ENCODE measurements at regions not wholly inside any gene's neighbourhood (a gene's known extent, or its start where the extent isn't known, plus 50 kb on each side); places are given as distances from the start of the nearest gene placed in this dataset.

DNA sequence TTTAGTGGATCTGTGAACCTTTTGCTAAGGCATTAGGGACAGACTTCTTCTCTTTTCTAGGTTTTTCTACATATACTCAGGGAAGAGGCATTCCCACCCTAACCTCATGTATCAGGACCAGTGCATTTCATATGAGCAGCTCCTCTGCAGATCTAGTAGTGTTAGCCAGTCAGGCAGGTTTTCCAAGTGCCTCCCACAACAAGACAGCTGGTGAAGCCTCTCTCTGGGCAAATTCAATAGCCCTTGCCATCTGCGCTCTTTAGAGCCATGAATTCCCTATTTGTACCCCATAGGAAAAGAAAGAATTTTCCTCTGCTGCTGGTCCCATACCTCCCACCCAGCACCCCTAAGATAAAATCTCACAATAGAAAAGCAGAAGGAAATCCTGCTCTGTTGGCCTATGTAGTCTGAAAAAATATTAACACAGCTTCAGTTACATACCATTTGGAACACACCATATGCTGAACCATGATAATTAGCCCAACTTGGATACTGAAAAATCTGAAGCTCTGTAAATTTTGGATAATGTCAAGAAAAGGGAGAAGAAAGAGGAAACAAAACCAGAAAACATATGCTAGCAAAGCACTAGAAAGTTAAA lies 1354.6 kb upstream of the NRXN1 start:
- Histone ChIP-seq H3K36me3 (replicated peaks; ENCODE audit: insufficient read depth, low read length) (no peaks in the 10 kb centered on the region), H3K79me2 (ENCODE audit: low read length) (no peaks in the 10 kb centered on the region), H3F3A (ENCODE audit: insufficient read depth, low read length) (no peaks in the 10 kb centered on the region), H3K4me3 (ENCODE audit: low read length) (no peak overlapping the region), H3K4me2 (ENCODE audit: low read depth, low read length) (no peak overlapping the region), H3K9me2 (replicated peaks; ENCODE audit: insufficient read depth, low read length) (no peaks in the 10 kb centered on the region), H3K9ac (ENCODE audit: low read length) (no peak overlapping the region), H3K9me3 (replicated peaks; ENCODE audit: insufficient read depth, low read length) (no peaks in the 10 kb centered on the region), H3K27ac (ENCODE audit: low read length) (no peak overlapping the region), H3K4me1 (ENCODE audit: low read length) (no peaks in the 10 kb centered on the region), H3K27me3 (replicated peaks; ENCODE audit: insufficient read depth, low read length) (no peaks in the 10 kb centered on the region), H4K20me1 (ENCODE audit: insufficient read depth, low read length) (no peaks in the 10 kb centered on the region), H2AFZ (ENCODE audit: low read length) (no peak overlapping the region)
- TF ChIP-seq EZH2 (optimal IDR thresholded peaks at IDR 0.05; ENCODE audit: low read depth, low read length), result no peak
- TF ChIP-seq, protein P1, sequence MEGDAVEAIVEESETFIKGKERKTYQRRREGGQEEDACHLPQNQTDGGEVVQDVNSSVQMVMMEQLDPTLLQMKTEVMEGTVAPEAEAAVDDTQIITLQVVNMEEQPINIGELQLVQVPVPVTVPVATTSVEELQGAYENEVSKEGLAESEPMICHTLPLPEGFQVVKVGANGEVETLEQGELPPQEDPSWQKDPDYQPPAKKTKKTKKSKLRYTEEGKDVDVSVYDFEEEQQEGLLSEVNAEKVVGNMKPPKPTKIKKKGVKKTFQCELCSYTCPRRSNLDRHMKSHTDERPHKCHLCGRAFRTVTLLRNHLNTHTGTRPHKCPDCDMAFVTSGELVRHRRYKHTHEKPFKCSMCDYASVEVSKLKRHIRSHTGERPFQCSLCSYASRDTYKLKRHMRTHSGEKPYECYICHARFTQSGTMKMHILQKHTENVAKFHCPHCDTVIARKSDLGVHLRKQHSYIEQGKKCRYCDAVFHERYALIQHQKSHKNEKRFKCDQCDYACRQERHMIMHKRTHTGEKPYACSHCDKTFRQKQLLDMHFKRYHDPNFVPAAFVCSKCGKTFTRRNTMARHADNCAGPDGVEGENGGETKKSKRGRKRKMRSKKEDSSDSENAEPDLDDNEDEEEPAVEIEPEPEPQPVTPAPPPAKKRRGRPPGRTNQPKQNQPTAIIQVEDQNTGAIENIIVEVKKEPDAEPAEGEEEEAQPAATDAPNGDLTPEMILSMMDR (IDR thresholded peaks at IDR 0.05; ENCODE audit: low read length), result no peak
- no peak for TF ChIP-seq EZH2phosphoT487 (IDR thresholded peaks at IDR 0.05; ENCODE audit: low read length)
- no peak for DNase-seq

DNA sequence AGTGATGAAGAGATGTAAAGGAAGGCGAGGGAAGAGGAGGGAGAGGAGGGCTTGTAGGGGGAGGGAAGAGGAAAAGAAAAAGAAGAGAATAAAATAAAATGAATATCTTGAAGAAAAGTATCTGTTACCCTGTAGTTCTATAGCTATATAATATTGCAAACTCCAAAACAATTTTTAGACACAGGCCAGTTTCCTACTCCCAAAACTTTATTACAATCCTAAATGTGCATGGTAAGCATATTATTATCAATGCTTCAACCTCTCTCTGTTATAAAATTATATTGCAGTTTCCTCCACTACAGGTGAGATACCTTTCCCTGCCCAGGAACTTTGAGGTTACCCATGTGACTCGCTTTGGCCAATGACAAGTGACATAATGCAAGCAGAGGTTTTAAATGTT lies 1351.6 kb upstream of the NRXN1 start:
- H3K79me2 ChIP-seq (ENCODE audit: low read length), result no peaks in the 10 kb centered on the region
- H2AFZ ChIP-seq (ENCODE audit: low read length), result no peak overlapping the region
- TF ChIP-seq EZH2 (optimal IDR thresholded peaks at IDR 0.05; ENCODE audit: low read depth, low read length), result no peak
- TF ChIP-seq, protein P1 (IDR thresholded peaks at IDR 0.05; ENCODE audit: low read length), result no peak
- TF ChIP-seq EZH2phosphoT487 (IDR thresholded peaks at IDR 0.05; ENCODE audit: low read length), result no peak

DNA sequence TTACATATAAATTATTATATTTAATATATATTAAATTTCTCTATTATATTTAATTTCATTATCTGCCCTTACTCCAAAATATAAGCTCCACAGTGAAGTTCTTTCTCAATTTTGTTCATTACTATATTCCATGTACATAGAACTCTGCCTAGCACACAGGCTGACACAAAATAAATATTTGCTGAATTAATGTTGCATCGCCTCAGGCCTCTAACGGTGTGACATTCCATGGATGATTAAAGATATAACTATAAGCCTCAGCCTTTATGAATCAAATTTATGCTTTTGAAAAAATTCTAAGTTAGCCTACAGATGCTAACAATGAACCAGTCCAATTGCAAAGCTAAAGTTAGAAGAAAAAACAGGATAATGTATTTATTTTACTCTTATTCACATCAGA lies 1337.2 kb upstream of the NRXN1 start:
- Histone ChIP-seq H3K4me2 (ENCODE audit: low read depth, low read length) (no peak overlapping the region), H3K36me3 (replicated peaks; ENCODE audit: insufficient read depth, low read length) (no peaks in the 10 kb centered on the region), H3K79me2 (ENCODE audit: low read length) (no peaks in the 10 kb centered on the region), H3F3A (ENCODE audit: insufficient read depth, low read length) (no peaks in the 10 kb centered on the region), H3K9ac (ENCODE audit: low read length) (no peak overlapping the region), H2AFZ (ENCODE audit: low read length) (no peak overlapping the region), H3K9me3 (replicated peaks; ENCODE audit: insufficient read depth, low read length) (no peaks in the 10 kb centered on the region), H3K27ac (ENCODE audit: low read length) (no peak overlapping the region), H3K27me3 (replicated peaks; ENCODE audit: insufficient read depth, low read length) (no peaks in the 10 kb centered on the region), H3K4me1 (ENCODE audit: low read length) (no peaks in the 10 kb centered on the region), H4K20me1 (ENCODE audit: insufficient read depth, low read length) (no peaks in the 10 kb centered on the region), H3K9me2 (replicated peaks; ENCODE audit: insufficient read depth, low read length) (no peaks in the 10 kb centered on the region), H3K4me3 (ENCODE audit: low read length) (no peak overlapping the region)
- TF ChIP-seq EZH2 (optimal IDR thresholded peaks at IDR 0.05; ENCODE audit: low read depth, low read length), result no peak
- DNase-seq, result no peak

More for the DNA sequence above, 1351.6 kb upstream of the NRXN1 start:
- Histone ChIP-seq H3K4me3 (ENCODE audit: low read length) (no peak overlapping the region), H3K36me3 (replicated peaks; ENCODE audit: insufficient read depth, low read length) (no peaks in the 10 kb centered on the region), H3K4me2 (ENCODE audit: low read depth, low read length) (no peak overlapping the region), H3K4me1 (ENCODE audit: low read length) (no peaks in the 10 kb centered on the region), H3K27ac (ENCODE audit: low read length) (no peak overlapping the region), H4K20me1 (ENCODE audit: insufficient read depth, low read length) (no peaks in the 10 kb centered on the region), H3K9me2 (replicated peaks; ENCODE audit: insufficient read depth, low read length) (no peaks in the 10 kb centered on the region), H3F3A (ENCODE audit: insufficient read depth, low read length) (no peaks in the 10 kb centered on the region), H3K27me3 (replicated peaks; ENCODE audit: insufficient read depth, low read length) (no peaks in the 10 kb centered on the region), H3K9me3 (replicated peaks; ENCODE audit: insufficient read depth, low read length) (no peaks in the 10 kb centered on the region), H3K9ac (ENCODE audit: low read length) (no peak overlapping the region)
- no peak for DNase-seq

DNA sequence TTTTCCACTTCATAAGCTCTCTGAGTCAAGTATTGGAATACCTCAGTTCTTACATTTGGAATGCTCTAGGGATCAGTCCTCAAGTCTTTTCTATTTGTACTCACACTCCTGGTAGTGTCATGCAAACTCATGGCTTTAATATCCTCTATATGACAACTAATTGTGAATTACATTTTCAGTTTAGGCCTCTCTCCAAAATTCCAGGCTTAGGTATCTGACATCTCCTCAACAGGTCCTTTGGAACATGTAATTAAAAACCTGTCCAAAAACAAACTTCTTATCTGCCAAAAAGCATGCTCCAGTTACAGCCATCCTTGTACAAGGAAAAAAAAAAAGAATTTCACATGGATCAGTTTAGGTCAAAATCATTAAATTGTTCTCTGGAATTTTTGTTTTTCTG lies 1336.2 kb upstream of the NRXN1 start:
- H3K27me3 ChIP-seq (replicated peaks; ENCODE audit: insufficient read depth, low read length), result no peaks in the 10 kb centered on the region
- H2AFZ ChIP-seq (ENCODE audit: low read length), result no peak overlapping the region
- H3K27ac ChIP-seq (ENCODE audit: low read length), result no peak overlapping the region
- H3K9ac ChIP-seq (ENCODE audit: low read length), result no peak overlapping the region
- H3K79me2 ChIP-seq (ENCODE audit: low read length), result no peaks in the 10 kb centered on the region
- no peaks in the 10 kb centered on the region for H3K9me3 ChIP-seq (replicated peaks; ENCODE audit: insufficient read depth, low read length)
- no peak overlapping the region for H3K4me2 ChIP-seq (ENCODE audit: low read depth, low read length)
- H4K20me1 ChIP-seq (ENCODE audit: insufficient read depth, low read length), result no peaks in the 10 kb centered on the region
- no peaks in the 10 kb centered on the region for H3K36me3 ChIP-seq (replicated peaks; ENCODE audit: insufficient read depth, low read length)
- no peaks in the 10 kb centered on the region for H3K4me1 ChIP-seq (ENCODE audit: low read length)
- DNase-seq, result no peak
- no peaks in the 10 kb centered on the region for H3K9me2 ChIP-seq (replicated peaks; ENCODE audit: insufficient read depth, low read length)
- H3K4me3 ChIP-seq (ENCODE audit: low read length), result no peak overlapping the region
- TF ChIP-seq, protein P1 (IDR thresholded peaks at IDR 0.05; ENCODE audit: low read length), result no peak
- TF ChIP-seq EZH2 (optimal IDR thresholded peaks at IDR 0.05; ENCODE audit: low read depth, low read length) (no peak), EZH2phosphoT487 (IDR thresholded peaks at IDR 0.05; ENCODE audit: low read length) (no peak)
- no peaks in the 10 kb centered on the region for H3F3A ChIP-seq (ENCODE audit: insufficient read depth, low read length)
